ENCODE measurements at regions not wholly inside any gene's neighbourhood (a gene's known extent, or its start where the extent isn't known, plus 50 kb on each side); places are given as distances from the start of the nearest gene placed in this dataset.

- TF ChIP-seq NR1H2 (CRISPR knock-in tag; IDR thresholded peaks at IDR 0.05) (no peak), SMAD3 (CRISPR knock-in tag; IDR thresholded peaks at IDR 0.05; ENCODE audit: borderline replicate concordance) (no peak), ZNF416 (CRISPR knock-in tag; IDR thresholded peaks at IDR 0.05) (no peak), CTCF (IDR thresholded peaks at IDR 0.05) (no peak)
Observed at GRCh38 chr2:120896126-120896525, 160.5 kb downstream of the GLI2 start.
